ENCODE measurements at regions not wholly inside any gene's neighbourhood (a gene's known extent, or its start where the extent isn't known, plus 50 kb on each side); places are given as distances from the start of the nearest gene placed in this dataset.

DNA sequence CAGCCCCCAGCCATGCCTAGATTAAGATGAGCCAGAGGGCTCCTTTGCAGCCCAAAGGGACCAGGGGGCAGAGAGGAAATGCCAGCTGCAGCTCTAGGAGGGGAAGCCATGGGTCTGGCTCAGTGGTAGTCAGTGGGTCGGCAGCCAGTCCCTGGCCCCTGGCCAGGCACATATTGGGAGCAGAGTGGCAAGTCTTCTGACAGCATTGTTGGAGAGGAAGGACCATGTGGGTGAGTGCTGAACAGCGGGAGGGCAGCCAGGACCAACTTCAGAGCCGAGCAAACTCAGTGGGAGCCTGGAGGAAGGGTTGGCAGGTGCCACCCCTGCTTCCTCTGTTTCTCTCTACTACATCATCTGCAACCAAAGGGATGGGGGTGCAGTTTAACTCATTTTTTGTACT lies 140.5 kb upstream of the PELI1 start:
- Histone ChIP-seq H3K36me3 (ENCODE audit: control insufficient read depth, insufficient read depth, low read length) (no peaks in the 10 kb centered on the region), H3K4me3 (replicated peaks; ENCODE audit: low read depth, low read length) (no peak overlapping the region), H3K27me3 (replicated peaks; ENCODE audit: control insufficient read depth, insufficient read depth, low read length) (no peaks in the 10 kb centered on the region)
- DNase-seq (ENCODE audit: extremely low read depth, insufficient read length) = no peak
- TF ChIP-seq, protein P1, sequence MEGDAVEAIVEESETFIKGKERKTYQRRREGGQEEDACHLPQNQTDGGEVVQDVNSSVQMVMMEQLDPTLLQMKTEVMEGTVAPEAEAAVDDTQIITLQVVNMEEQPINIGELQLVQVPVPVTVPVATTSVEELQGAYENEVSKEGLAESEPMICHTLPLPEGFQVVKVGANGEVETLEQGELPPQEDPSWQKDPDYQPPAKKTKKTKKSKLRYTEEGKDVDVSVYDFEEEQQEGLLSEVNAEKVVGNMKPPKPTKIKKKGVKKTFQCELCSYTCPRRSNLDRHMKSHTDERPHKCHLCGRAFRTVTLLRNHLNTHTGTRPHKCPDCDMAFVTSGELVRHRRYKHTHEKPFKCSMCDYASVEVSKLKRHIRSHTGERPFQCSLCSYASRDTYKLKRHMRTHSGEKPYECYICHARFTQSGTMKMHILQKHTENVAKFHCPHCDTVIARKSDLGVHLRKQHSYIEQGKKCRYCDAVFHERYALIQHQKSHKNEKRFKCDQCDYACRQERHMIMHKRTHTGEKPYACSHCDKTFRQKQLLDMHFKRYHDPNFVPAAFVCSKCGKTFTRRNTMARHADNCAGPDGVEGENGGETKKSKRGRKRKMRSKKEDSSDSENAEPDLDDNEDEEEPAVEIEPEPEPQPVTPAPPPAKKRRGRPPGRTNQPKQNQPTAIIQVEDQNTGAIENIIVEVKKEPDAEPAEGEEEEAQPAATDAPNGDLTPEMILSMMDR (IDR thresholded peaks at IDR 0.05; ENCODE audit: insufficient read depth, low read length, poor library complexity, severe bottlenecking) = no peak

DNA sequence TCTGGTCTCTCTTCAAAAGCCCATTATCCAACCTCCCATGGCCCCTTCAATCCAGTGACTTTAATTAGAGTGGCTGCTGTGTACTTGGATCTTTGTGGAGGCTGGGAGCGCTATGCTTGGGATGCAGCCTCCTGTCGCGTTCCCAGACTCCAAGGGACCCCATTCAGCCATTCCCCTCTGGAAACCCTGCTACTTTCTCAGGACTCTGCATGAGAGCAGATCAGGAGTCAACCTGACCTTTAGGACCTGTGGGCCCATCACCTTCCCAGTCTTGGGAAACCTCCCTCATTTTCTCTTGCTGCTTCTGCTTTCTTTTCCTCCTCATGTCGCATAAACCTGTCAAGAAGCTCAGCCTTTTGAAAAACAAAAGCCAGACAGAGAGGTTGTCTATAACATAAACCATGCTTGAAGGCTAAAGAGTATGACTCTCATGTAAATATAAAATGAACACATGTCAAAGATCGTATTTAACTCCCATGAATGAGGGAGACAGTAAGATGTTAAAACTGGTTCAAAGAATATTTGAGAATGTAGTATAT lies 143.1 kb upstream of the PELI1 start:
- Histone ChIP-seq H3K36me3 (ENCODE audit: control insufficient read depth, insufficient read depth, low read length) (no peaks in the 10 kb centered on the region), H3K4me3 (replicated peaks; ENCODE audit: low read depth, low read length) (no peak overlapping the region), H3K27me3 (replicated peaks; ENCODE audit: control insufficient read depth, insufficient read depth, low read length) (no peaks in the 10 kb centered on the region)
- TF ChIP-seq, protein P1 (IDR thresholded peaks at IDR 0.05; ENCODE audit: insufficient read depth, low read length, poor library complexity, severe bottlenecking) = no peak
- DNase-seq (ENCODE audit: extremely low read depth, insufficient read length) = no peak

DNA sequence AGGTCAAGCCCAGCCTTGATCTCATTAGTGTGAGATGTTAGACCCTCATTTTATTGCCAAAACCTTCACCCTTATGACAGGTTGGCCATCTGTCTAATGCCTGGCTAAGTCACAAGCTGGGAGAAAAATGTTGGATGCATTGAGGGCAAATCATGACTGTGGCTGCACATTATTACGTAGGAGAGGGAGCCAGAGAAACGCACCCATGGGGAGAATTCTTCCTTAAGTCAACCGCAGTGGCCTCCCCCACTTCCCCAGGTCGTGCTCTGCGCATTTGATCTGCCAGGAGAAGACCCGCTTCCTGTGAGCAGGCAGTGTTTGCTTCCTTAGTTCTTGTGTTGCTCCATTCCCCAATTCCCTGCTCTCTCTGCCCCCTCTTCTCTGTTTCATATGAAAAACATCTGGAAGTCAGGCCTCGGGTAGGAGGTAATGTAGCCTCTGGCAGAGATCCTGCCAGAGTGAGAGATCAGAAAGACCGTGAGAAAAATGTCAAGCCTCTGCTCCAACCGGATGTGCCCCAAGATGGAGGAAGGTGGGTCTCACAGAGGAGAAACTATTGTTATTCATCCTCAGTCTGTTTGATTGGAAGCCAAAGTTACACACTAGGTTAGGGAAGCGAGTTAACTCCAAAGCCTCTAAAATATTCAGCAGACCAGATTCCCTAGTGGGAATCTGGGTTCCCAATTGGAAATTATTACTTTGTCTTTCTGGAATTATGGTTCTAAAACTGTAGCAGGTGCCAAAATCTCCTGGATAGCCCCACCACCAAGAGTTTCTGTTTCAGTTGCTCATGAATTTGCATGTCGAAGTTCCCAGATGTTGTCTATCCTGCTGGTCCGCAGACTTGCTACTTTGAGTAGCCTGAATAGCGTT lies 144.3 kb upstream of the PELI1 start:
- H3K4me3 ChIP-seq (replicated peaks; ENCODE audit: low read depth, low read length) = no peak overlapping the region
- no peaks in the 10 kb centered on the region for H3K36me3 ChIP-seq (ENCODE audit: control insufficient read depth, insufficient read depth, low read length)
- no peaks in the 10 kb centered on the region for H3K27me3 ChIP-seq (replicated peaks; ENCODE audit: control insufficient read depth, insufficient read depth, low read length)
- TF ChIP-seq, protein P1 (IDR thresholded peaks at IDR 0.05; ENCODE audit: insufficient read depth, low read length, poor library complexity, severe bottlenecking) = no peak
- DNase-seq (ENCODE audit: extremely low read depth, insufficient read length) = no peak

DNA sequence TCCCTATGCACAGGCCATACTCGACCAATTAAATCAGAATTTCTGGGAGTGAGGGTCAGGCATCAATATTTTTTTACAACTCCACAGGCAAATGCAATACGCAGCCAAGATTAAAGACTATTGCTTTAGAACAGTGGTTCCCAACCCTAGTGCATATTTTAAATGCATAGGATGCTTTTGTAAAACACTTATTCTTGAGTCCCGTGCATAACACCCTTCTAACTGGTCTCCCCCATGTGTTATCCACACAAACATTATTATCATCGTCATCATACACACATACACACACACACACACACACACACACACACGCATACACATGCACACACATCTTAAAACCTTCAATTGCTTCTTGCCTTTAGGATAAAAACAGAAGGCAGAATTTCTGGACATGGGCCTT lies 145.0 kb upstream of the PELI1 start:
- H3K27me3 ChIP-seq (replicated peaks; ENCODE audit: control insufficient read depth, insufficient read depth, low read length) = no peaks in the 10 kb centered on the region
- TF ChIP-seq, protein P1 (IDR thresholded peaks at IDR 0.05; ENCODE audit: insufficient read depth, low read length, poor library complexity, severe bottlenecking) = no peak
- H3K36me3 ChIP-seq (ENCODE audit: control insufficient read depth, insufficient read depth, low read length) = no peaks in the 10 kb centered on the region
- no peak for DNase-seq (ENCODE audit: extremely low read depth, insufficient read length)
- H3K4me3 ChIP-seq (replicated peaks; ENCODE audit: low read depth, low read length) = no peak overlapping the region

DNA sequence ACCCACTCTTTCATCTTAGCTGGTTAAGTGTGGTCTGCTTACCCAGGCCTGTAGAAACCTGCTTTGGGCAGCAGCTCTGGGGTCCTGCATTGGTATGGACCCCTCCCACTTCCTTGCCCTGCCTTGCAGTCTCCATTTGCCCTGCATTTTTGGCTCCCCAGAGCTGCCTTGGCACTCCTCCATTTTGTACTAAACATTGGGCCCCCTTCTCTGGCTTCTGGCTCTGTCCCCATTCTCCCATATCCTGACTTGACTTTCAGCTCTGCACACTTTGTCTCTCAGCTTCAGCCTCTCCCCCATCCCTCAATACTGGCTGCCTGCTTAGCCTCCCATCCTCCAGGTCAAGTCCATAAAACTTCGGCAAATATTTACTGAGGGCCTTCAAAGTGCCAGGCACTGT lies 145.5 kb upstream of the PELI1 start:
- H3K36me3 ChIP-seq (ENCODE audit: control insufficient read depth, insufficient read depth, low read length) = no peaks in the 10 kb centered on the region
- TF ChIP-seq, protein P1 (IDR thresholded peaks at IDR 0.05; ENCODE audit: insufficient read depth, low read length, poor library complexity, severe bottlenecking) = no peak
- no peak overlapping the region for H3K4me3 ChIP-seq (replicated peaks; ENCODE audit: low read depth, low read length)
- H3K27me3 ChIP-seq (replicated peaks; ENCODE audit: control insufficient read depth, insufficient read depth, low read length) = no peaks in the 10 kb centered on the region
- no peak for DNase-seq (ENCODE audit: extremely low read depth, insufficient read length)

Measured in GM06990 (cell line).